OCI-LY7 (cell line): ENCODE measurements at regions not wholly inside any gene's neighbourhood (a gene's known extent, or its start where the extent isn't known, plus 50 kb on each side); places are given as distances from the start of the nearest gene placed in this dataset.

Experiments
- CTCF ChIP-seq: fragments of 200-600 bp; sonication (generic); conservative IDR thresholded peaks from 2 replicates; pipeline ENCODE4 v1.5.1; 2014; ENCODE audit warnings: mild to moderate bottlenecking, antibody characterized with exemption, low read length, moderate library complexity, mixed read lengths
- EZH2phosphoT487 ChIP-seq: fragments of 200-600 bp; sonication (generic); IDR thresholded peaks from 2 replicates; pipeline ENCODE4 v1.6.1; 2018; ENCODE audit warnings: low read depth, borderline replicate concordance, mild to moderate bottlenecking, mixed run types, antibody characterized with exemption, low read length, moderate library complexity, mixed read lengths

DNA sequence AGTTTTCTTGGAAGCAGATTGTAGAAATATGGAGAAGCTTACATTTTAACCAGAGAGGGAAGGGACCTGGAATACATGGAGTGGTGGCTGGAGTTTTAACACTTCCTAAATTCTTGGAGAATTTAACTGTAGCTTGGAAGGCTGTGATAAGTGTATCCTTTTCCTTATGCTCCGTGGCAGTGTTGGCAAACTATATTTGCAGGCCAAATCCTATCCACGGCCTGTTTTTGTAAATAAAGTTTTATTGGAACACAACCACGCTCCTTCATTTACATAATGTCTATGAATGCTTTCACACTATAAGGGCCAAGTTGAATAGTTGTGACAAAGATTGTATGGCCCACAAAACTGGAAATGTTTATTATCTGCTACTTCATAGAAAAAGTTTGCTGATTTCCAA lies 110.6 kb upstream of the MIR17HG start:
- TF ChIP-seq CTCF (no peak), EZH2phosphoT487 (no peak)
